ENCODE measurements at regions not wholly inside any gene's neighbourhood (a gene's known extent, or its start where the extent isn't known, plus 50 kb on each side); places are given as distances from the start of the nearest gene placed in this dataset.
"Not testable (repeated sequence)": the region's sequence is repeated elsewhere in the genome, so short reads cannot be mapped to it uniquely, and the experiment has no call there.

DNA sequence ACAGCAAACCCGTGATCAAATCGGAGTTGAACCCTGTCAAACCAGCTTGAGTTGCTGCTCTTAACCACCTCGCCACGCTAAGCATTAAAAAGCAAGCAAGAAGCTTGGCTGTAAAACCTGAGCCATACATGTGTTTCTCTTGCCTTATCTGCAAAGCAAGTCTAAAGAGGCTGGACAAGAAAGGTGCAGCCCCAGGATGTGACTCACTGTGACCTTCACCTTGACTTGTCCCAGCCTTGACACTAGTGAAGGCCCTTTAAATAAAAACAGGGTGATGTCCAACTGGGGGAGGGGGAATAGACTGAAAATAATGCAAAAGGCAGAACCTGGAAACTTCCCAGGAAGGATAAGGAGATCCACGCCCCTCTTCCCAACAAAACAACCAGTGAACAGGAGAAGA, 127.6 kb upstream of the NPAS2 start:
- ATAC-seq (no peak), DNase-seq (no peak)
- intact Hi-C loops (cut with DNase I): no loop called here

GRCh38 chr2:100692906-100693305, 127.0 kb upstream of the NPAS2 start:
- ATAC-seq (no peak), DNase-seq (no peak)
- intact Hi-C loops (cut with DNase I): no loop called here

DNA sequence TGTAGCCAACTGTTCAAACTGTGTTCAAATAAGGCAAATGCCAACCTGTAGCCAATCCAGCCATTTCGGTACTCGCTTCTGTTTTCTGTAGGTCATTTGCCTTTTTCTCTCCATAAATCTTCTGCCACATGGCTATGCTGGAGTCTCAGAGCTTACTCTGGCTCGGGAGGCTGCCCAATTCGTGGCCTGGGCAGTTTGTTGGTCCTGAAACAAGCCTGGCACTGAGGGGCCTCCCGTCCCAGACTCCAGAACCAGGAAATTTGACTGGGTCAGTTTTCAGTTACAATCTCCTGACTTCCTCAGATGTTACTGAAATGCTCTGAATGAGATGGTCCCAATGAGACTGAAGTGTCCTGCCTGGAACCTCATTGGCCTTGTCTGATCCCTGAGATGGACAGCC, 120.8 kb upstream of the NPAS2 start:
- DNase-seq: no peak
- no peak for ATAC-seq
- intact Hi-C loops (cut with DNase I): no loop called here

GRCh38 chr2:100702438-100703109, 117.4 kb upstream of the NPAS2 start:
- intact Hi-C loops (cut with DNase I): no loop called here
- ATAC-seq: no peak
- DNase-seq: no peak

DNA sequence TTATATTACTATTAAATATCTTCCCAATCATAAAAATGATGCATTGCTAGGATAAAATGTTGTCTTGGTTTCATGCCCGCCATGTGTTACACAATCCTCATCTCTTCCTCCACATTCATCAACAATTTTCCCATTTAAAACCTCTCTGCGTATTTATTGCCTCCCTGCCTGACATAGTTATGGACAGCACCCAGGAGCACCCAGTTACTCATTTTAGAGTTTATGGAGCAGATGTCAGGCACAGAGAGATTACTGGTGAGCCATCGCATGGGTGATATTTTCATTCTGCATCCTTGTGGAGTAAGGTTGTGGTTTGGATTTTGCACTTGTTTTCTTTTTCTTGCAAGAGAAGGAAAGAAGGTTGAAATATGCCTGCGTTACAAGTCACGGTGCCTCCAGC, 116.7 kb upstream of the NPAS2 start:
- DNase-seq: no peak
- intact Hi-C loops (cut with DNase I): no loop called here
- peak in 1 of 2 donors; percentile 25 for ATAC-seq

DNA sequence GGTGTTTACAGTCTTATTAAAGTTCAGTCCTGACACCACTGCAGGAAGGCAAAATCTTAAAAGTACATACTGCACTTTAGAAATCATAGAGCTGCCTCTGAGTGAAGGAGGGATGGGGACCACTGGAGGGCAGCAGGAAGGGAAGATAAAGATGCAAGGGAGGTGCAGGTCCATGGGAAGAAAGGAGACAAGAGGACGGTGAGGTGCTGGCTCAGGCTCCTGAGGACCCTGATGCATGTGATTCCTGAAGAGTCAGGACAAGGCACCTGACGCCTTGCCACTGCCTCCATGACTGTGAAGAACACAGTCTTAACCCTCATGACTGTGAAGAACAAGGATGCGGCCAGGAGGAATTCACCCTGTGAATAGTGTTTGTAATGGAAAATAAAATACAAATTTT, 116.2 kb upstream of the NPAS2 start:
- ATAC-seq: no peak
- intact Hi-C loops (cut with DNase I): no loop called here
- DNase-seq: no peak

- intact Hi-C loops (cut with DNase I): no loop called here
- DNase-seq (no peak), ATAC-seq (no peak)
These were observed 115.8 kb upstream of the NPAS2 start for GRCh38 chr2:100704156-100704555.

- no peak for DNase-seq
- ATAC-seq: no peak
- intact Hi-C loops (cut with DNase I): no loop called here
These were observed 115.2 kb upstream of the NPAS2 start for GRCh38 chr2:100704711-100705110.

DNA sequence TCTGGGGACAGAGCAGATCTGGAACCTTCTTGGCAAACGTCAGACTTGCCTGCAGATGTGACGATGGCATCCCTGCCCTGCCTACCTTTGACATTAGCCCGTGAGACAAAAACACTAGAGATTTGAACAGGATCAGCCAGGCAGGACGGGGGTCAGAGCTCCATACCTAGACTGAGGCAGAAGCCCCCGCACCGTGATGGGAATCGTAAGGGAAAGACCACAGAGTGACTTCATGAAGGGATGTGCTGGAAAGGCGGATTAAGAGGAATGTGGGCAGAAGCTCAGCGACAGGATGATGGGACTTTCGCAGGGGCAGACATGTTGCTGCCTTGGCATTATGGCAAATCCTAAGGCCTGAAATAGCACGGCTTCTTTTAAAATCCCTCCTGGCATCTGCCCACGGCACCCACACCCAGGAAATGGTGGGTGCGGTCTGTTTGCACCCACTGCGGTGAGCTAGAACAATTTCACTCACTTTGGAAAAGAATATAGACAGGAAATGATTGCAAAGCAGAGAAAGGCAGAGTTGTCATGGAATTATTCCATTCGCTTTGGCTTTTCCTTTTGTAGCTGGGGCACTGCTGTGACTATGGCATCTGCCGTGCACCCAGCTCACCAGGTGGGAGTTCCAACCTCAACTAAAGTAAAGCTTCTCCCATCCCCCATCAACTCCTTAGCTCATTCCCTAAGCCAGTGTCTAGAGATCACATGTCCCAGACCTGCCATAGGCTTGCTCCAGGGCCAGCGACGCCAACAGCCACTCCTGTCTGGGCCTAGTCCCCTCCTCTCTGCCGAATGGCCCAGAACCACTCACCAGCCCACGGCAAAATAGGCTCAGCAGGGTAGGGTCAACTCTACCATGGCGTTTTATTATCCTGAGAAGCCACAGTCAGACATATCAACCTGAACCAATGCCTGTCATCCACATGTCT, 112.7 kb upstream of the NPAS2 start:
- DNase-seq (no peak), ATAC-seq (no peak)
- intact Hi-C loops (cut with DNase I): no loop called here

GRCh38 chr2:100708333-100708732, 111.6 kb upstream of the NPAS2 start:
- ATAC-seq: no peak
- intact Hi-C loops (cut with DNase I): no loop called here
- DNase-seq: no peak

DNA sequence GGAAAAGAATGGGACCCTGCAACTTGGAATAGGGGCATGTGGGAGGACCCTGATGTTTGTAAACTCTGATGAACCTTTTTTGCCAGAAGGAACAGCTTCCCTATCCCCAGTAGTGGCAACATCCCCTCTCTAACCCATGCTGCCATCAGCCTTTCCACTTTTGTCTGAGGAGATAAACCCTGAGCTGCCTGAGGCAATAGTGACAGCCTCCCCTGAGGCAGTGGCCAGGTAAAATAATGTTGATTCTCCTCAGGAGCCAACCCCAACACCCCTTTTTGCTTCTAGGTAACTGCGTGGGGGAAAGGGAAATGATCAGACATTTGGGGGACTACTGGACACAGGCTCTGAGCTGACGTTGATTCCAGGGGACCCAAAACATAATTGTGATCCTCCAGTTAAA, 106.8 kb upstream of the NPAS2 start:
- ATAC-seq: no peak
- intact Hi-C loops (cut with DNase I): no loop called here
- no peak for DNase-seq

DNA sequence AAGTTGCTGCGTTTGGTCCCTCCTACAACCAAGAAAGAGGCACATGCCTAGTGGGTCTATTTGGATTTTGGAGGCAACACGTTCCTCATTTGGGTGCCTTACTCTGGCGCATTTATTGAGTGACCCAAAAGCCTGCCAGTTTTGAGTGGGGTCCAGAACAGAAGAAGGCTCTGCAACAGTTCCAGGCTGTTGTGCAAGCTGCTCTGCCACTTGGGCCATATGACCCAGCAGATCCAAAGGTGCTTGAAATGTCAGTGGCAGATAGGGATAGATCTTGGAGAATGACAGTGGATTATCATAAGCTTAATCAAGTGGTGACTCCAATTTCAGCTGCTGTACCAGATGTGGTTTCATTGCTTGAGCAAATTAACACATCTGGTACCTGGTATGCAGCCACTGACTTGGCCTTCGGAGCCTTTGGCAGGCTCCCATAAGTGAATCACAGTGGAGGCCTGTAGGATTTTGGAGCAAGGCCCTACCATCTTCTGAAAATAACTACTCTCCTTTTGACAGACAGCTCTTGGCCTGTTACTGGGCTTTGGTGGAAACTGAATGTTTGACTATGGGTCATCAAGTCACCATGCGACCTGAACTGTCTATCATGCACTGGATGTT, 105.4 kb upstream of the NPAS2 start:
- intact Hi-C loops (cut with DNase I); ATAC-seq; DNase-seq: not testable (repeated sequence)

DNA sequence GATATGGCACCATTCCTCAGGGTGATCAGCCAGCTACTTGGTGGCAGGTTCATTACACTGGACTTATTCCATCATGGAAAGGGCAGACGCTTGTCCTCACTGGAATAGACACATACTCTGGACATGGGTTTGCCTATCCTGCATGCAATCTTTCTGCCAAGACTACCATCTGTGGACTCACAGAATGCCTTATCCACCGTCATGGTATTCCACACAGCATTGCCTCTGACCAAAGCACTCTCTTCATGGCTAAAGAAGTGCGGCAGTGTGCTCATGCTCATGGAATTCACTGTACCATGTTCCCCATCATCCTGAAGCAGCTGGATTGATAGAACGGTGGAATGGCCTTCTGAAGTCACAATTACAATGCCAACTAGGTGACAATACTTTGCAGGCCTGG, 104.1 kb upstream of the NPAS2 start:
- intact Hi-C loops (cut with DNase I); ATAC-seq; DNase-seq: not testable (repeated sequence)

GRCh38 chr2:100716581-100716980, 103.4 kb upstream of the NPAS2 start:
- ATAC-seq: no peak
- no peak for DNase-seq
- intact Hi-C loops (cut with DNase I): no loop called here

GRCh38 chr2:100718065-100718629, 101.8 kb upstream of the NPAS2 start:
- ATAC-seq: no peak
- intact Hi-C loops (cut with DNase I): no loop called here
- DNase-seq: no peak

DNA sequence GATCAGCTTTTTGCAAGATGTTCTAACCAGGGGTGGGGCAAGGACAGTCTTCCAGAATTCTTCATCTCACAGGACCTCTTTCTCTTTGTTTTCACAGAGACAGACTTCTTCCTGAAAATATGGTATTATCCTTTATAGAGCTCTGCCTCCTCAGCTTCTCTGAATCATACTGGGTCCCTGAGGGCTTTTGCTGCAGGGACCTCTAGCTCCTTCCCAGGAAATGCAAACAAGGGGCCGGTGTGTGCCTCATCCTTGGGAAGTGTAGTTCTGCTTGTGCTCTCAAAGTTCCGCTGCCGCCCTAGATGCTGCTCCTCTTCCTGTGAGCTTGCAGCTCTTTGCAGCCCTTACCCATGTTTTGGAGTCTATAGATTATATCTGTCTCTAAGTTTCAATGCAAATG, 99.5 kb upstream of the NPAS2 start:
- DNase-seq (no peak), ATAC-seq (no peak)
- intact Hi-C loops (cut with DNase I): loop anchor here (5.0 to 10.0 kb wide), 2 partner anchors 106 to 108 kb away; no protein-coding TSS in a partner anchor

DNA sequence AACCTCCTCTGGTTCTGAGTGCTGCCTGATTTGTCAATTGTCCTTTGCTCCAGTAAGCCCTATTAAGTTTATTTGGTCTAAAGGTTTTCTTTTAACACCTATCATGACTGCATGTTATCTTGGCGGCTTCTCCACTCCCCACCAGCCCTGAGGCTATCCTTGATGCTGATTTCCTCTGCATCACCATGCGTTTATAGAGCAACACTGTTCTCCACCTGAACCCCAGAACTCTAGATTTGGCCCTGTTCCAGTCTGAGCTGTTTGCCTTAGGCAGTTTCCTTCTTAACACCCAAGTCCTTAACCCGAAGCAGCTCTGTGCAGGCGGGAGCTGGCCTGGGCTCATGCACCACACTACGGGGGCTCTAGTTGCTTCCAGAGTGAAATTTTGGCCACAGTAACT, 98.2 kb upstream of the NPAS2 start:
- DNase-seq: no peak
- intact Hi-C loops (cut with DNase I): loop anchor here (5.0 to 10.0 kb wide), 2 partner anchors 107 to 109 kb away; no protein-coding TSS in a partner anchor
- ATAC-seq: no peak

- DNase-seq: no peak
- intact Hi-C loops (cut with DNase I): loop anchor here (5.0 to 10.0 kb wide), 2 partner anchors 107 to 110 kb away; no protein-coding TSS in a partner anchor
- ATAC-seq: peak in 1 of 2 donors; percentile 19
These were observed 97.8 kb upstream of the NPAS2 start for GRCh38 chr2:100722125-100722524.

DNA sequence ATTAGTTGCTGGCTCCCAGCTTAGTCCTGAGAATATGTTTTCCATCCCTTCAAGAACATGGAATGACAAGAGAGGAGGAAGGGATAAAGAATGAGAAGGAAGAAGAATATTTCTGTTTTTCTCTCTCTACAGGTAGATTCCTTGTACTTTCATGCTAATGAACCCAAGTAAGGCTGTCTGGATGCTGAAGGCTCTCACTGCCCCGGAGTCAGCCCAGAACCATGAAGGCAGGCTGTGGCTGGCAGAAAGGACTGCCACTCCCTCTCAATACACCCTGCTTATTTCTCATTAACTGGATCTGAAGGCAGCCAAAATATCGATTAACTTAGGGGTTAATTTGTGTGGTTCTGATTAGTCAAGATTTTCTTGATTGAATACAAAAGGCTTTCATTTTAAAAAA, 93.1 kb upstream of the NPAS2 start:
- no peak for ATAC-seq
- intact Hi-C loops (cut with DNase I): loop anchor here (5.0 to 10.0 kb wide), 2 partner anchors 112 to 260 kb away; no protein-coding TSS in a partner anchor
- DNase-seq: no peak

All from left cardiac atrium (tissue), 4 donors.